LHCN-M2 (cell line): ENCODE measurements at regions not wholly inside any gene's neighbourhood (a gene's known extent, or its start where the extent isn't known, plus 50 kb on each side); places are given as distances from the start of the nearest gene placed in this dataset.

Experiments used
- DNase-seq: peaks from one replicate; pipeline ENCODE4 v3.0.0-alpha.2; 2012; ENCODE audit warnings: low read depth

DNA sequence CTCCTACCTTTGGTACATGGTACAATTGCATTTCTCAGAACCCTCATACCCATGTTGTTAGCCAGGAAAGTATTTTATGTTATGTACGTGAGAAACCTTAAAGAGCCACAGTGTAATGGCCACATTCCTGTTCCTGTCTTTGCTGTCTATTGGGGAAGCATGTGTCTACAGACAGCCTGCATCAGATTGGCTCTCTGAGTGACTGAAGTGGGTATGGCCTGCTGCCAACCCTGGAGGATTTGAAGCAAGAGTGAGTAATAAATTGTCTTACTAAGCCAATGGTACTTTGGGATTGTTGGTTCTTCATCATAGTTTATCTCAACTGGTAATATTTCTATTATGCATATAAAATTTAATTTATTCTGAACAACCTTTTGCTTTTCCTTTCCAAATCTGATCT, 574.1 kb downstream of the LMO7 start:
- peak; percentile 81 for DNase-seq

DNA sequence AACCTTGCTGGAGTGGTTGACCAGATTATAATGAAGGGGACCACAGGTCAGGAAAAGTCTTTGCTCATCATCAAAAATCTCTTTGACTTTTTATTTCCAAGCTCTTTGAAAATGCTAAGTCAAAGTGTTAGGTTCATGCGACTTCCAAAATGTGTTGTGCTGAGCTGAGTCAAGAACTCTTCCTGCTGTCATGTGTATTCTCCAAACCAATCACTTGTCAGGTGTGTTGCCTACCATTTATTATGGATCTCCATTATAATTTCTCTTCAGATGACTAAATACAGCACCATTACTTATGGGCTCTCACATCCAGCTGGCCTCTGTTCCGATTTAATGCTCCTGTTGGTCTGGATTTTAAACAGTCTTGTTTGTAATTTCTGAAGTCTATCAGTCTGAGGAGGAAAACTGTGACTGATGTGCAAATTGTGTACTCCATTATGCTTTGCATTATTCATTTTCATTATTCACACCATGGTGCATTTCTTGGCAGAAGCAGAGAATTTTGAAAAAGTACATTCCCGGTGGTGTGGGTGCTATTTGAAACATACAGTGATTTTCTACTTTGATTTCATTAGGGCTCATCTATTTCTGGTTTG, 562.5 kb downstream of the LMO7 start:
- no peak for DNase-seq

DNA sequence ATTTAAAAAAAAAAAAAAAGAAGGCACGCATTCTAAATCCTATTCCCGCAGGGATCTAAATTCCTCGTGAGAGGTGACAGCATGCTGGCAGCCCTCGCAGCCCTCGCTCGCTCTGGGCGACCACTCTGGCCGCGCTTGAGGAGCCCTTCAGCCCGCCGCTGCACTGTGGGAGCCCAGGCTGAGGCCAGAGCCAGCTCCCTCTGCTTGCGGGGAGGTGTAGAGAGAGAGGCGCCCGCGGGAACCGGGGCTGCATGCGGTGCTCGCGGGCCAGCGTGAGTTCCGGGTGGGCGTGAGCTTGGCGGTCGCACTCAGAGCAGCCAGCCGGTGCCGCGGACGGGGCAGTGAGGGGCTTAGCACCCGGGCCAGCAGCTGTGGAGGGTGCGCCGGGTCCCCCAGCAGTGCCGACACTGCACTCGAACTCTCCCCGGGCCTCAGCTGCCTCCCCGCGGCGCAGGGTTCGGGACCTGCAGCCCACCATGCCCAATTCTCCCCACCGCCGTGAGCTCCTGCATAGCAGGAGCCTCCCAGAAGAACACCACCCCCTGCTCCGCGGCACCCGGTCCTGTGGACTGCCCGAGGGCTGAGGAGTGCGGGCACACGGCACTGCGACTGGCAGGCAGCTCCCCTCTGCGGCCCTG, 553.9 kb downstream of the LMO7 start:
- DNase-seq: no peak

DNA sequence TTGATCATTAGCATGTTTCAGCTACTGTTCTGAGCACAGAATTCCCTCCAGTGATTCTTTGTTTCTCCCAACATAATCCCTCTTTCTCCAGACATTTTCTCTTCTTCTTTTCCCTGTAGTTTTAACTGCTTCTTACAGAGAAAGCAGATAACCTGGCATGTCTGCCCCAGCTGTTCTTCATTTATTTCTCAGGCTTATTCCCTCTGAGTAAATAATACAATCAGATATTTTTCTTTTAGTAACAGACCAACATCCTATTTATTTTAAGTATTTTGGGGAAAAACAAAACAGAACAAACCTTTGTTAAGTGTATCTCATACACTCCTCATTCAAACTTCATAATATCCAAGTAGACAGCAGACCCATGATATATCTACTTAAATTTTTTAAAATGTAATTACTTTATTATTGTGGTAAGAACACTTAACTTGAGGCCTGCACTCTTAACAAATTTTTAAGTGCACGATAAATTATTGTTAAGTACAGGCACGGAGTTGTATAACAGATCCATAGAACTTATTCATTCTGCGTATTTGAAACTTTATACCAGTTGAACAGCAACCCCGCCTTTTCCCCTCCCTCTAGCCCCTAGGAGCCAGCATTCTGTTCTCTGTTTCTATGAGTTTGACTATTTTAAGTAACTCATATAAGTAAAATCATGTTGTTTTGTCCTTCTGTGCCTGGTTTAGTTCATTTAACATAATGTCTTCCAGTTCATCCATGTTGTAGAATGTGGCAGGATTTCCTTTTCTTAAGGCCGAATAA, 540.0 kb downstream of the LMO7 start:
- no peak for DNase-seq

DNA sequence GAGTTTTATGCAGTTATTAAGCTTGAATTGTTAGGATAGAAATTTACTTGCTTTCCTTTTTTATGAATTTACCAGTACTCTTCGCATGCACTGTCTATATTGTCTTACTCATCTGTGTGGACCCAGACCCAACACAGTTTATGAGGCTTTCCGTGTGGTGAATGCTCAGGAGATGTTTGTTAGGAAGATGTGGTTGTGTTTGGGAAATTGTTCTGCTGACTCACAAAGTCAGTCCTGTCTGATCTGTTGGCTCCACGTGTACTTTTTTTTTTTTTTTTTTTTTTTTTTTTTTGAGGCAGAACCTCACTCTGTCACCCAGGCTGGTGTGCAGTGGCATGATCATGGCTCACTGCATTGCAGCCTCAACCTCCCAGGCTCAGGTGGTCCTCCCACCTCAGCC, 532.5 kb downstream of the LMO7 start:
- DNase-seq: no peak

DNA sequence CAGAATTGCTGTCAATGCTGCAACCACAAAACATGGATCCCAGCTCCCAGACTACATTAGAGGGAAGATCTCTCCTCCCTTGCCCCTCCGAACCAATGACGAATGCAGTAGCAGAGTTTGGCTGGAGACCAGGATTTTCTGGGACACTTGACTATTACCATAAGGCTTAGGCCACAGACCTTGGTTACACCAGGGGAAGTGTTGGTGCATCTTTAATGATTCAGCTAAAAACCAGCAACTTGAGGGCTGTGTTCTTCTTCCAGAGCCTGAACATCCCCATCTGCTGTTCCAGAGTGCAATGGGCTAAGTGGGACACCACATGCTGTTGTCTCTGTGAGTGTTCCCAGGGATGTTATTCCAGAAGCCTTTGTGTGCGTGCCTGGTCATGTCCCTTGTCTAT, 528.2 kb downstream of the LMO7 start:
- peak; percentile 28 for DNase-seq

DNA sequence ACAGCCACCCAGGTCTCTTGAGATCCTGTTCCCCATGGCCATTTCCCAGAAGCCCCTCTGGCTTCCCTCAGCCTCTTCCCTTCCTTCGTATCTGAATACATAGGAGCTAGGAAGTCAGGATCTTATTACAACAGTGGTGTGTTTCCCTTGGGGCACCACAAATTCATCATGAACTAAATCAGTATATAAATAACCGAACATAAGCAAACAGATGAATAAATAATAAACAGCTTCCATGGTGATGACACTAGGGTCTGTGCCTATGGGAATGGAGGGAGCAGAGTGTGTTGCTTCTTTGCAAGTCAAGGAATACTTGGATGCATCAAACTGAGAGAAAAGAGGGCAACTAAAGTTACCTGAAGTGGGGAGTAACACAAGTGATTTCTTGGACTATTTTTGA, 527.6 kb downstream of the LMO7 start:
- peak; percentile 17 for DNase-seq

DNA sequence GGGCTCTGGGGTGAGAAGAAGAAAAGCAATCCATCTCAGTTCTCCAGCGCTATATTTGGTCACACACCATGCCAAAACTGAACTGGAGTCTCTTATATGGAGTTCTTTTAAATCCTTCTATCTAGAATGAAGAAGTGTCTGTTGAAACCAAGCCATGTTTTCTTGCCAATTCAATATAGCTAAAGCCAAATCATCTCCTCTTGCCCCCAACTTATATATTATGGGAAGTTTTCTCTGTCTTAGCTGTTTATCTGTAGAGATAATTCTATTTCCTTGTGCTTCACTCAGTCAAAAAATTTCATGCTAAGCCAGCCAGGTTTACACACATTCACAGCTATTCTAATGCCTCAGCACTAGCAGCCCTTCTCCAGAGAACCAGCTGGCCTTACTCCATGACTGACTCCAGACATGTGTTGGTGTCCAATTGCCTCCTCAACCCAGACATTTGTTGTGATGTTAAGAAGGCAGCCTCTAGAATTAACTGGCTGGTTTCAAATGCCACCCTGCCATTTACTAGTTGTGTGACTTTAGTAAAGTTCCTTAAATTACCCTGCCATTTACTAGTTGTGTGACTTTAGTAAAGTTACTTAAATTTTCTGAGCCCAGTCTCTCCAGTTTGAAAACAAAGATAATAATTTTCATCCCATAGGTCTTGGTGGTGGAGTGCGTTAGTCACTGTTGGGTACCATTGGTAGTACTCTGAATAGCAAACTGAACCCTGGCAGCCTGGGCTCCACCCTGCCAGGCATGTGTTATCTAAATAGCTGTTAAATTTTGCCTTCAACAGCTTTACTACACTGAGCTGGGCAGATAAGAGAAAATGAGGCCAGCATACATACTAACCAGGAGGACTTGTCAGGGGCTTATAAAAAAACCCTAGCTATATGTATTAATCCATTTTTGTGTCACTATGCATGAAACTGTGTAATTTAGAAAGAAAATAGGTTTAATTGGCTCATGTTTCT, 525.1 kb downstream of the LMO7 start:
- DNase-seq: peak; percentile 34

DNA sequence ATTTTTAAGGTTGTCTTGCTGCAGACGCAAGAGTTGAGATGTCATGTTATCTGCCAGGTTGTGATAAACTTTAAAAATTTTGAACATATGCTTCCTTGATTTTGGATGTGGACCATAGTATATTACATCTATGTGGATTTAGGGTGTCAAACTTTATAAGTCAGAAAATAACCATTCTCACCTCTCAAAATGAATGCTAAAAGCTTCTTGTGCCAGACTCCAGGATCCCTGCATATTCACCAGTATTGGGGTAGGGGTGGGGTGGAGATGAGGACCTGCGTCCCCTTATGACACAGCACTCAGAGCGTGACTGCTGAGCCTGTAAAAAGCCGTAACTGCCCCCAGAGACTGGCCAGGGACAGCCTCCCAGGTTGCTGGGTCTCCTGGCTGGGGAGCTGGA, 524.4 kb downstream of the LMO7 start:
- DNase-seq: no peak

DNA sequence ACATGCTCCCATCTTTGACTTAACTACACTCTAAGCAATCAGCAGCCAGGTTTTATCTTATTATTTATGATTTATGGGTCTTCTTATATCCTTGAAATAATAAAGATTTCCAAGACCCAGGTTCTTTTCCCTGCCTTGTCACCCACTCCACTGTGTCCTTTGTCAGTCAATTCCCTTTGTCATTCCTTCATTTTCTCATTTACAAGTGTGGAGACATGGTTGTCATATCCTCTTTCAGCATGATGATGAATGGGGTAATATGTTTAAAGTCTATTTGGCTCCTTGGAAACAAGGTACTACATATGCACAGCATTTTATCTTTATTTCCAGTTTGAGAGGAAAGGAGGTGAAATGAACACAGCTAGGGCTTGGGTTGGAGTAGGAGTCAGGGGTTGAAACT, 521.8 kb downstream of the LMO7 start:
- no peak for DNase-seq

DNA sequence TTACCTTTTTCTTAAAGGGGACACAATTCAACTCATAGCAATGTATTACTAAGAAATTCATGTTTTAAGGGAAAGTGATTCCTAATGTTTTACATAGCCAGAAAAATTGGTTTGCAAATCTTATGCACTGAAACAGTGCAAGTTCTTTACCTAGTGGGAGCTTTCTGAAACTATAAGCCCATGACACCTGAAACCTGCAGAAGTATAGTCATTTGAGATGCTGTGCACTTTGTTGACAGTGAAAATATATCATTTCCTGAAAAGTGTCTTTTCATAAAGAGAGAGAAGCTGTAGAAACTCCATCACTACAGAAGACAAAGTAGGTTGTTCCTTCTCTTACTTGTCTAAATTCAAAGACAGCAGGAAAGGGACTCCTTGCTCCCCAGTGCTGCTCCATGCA, 517.1 kb downstream of the LMO7 start:
- no peak for DNase-seq

DNA sequence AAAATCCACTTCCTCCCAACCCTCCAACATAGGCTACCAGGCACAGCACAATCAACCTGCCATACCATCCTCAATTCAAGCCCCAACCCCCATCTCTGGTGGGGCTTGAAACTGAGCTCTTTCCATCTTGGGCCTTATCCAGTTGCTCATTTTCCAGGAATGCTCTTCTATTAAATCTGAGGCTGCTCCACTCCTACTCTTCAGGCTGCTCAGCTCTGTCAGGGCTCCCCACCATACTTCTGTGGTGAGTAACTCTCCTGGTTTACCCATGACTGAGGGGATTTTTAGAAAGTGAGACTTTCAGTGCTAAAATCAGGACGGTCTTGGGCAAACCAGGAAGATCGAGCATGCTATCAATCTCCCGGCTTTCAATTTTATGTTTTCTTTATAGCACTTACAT, 512.8 kb downstream of the LMO7 start:
- peak; percentile 82 for DNase-seq

DNA sequence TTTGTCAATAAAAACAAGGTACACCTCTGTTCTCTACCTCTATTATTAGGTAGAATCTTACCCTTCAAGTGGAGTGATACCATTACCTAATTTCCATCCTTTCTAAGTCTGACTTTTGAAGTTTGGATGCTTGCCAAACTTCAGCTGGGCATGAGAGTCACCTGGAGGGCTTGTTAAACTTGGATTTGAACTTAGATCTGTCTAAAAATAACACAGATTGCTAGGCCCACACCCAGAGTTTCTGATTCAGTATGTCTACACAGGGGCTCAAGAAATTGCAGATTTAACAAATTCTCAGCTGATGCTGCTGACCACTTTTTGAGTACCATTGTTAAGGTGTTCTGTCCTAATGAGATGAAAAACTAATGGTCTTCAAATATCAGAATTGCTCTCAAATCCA, 512.2 kb downstream of the LMO7 start:
- DNase-seq: no peak

DNA sequence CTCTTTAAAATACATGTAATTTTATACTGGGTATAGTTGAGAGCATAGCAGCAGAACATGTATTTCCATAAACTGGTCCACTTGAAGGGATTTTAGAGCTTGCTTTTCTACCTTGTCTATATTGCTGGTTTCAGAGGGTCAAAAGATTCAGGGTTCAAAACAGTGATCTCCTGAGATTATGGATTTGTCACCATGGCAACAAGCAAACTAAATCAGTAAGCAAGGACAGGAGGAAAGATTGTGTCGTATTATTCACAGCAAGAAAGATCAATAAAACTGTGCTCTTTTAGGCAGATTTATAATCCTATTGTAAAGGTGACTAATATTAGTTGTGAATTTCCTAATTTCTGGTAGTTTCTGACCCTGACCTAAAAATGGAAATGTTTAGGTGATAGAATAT, 496.4 kb downstream of the LMO7 start:
- DNase-seq: no peak

DNA sequence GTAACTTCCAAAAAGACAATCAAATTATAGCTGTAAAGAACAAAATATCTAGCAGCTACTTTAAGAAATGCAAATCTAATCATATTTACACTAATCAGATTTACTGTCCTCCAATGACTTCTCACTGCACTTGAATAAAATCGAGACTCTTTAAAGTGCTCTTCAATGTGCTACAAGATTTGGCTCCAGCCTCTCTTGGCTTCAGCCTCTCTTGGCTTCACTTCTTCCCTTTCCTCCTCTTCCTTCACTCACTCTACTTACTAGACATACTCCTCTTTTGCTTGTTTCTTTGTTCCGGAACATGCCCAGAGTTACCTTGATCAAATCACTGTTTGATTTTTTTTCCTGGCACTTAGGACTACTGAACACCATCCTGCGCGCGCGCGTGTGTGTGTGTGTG, 495.4 kb downstream of the LMO7 start:
- no peak for DNase-seq

DNA sequence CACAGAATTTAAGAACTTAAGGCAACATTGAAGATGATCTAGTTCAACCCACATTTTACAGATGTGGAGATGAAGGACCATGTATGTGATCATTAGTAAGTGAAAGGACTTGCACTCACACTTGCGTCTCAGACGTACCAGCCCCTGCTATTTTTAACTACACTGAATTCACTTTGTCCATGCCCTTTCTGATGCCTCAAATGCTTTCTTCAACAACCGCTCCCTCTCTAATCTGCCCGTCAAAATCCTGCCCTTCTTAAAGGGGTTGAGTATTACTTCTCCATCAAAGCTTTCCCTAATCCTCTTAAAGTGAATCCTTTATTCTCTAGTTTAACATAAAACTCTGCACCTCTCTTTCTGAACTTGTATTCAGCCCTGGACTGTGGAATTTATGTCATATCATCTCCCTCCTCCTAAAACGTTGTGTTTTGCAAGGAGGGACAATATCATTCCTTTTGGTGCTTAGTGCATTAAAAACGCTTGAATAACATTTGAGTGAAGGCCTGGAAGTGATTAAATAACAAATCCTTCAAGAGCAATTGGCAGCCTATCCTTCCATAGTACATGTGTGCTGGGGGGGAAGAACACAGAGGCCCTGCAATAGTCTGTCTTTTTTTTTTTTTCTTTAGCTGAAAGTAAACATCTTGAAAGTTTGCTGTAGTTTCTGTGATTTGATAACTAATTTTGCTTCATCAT, 493.3 kb downstream of the LMO7 start:
- DNase-seq: no peak

DNA sequence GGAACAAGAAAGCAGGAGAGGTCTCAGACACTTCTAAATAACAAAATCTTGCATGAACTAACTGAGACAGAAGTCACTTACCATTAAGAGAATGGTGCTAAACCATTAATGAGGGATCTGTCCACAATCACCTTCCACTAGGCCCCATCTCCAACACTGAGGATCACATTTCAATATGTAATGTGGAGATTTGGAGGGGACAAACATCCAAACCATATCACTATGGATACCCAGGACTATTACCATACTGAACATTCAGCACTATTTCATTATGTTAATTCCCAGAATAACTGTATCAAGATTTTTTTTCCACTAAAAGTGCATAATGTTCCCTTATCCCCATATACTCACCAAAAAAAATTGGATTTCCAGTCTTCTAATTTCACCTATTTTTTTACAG, 491.8 kb downstream of the LMO7 start:
- DNase-seq: no peak

DNA sequence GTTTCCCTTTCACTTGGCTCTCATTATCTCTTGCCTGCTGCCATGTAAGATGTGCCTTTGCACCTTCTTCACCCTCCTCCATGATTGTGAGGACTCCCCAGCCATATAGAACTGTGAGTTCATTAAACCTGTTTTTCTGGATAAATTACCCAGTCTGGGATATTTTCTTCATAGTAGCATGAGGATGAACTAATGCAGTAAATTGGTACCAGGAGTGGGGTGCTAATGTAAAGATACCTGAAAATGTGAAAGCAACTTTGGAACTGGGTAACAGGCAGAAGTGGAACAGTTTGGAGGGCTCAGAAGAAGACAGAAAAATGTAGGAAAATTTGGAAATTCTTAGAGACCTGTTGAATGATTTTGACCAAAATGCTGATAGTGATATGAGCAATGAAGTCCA, 487.4 kb downstream of the LMO7 start:
- no peak for DNase-seq

DNA sequence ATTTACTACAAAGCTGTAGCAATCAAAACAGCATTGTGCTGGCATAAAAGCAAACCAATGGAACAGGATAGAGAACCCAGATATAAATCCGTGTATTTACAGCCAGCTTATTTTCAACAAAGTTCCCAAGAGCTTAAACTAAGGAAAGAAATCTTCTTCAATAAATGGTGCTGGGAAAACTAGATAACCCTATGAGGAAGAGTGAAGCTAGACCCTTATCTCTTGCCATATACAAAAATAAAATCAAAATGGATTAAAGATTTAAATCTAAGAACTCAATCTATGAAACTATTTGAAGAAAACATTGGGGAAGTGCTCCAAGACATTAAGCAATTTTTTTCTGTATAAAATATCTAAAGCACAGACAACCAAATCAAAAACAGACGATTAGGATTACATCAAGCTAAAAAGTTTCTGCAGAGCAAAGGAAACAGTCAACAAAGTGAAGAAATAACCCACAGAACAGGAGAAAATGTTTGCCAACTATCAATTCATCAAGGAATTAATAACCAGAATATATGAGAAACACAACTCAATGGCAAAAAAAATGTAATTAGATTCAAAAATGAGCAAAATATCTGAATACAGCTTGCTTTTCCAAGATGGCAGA, 480.7 kb downstream of the LMO7 start:
- no peak for DNase-seq

DNA sequence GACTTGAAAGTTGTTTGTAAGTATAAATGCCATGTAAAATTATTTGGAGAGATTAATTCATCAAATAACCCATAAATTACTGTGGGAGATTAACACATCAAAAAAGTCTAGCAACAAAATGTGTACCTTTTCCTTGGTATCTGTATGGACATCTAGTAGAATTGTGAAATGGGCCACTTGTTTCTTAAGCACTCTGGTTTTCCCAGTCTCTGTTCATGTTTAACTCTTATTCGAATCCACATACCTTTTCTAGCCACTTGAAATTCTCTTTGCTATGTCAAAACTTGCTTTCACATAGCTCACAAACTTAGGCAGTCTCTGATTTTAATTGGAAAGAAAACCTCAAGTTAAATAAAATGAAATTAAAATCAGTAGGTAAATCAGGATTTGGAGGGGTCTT, 470.6 kb downstream of the LMO7 start:
- no peak for DNase-seq

DNA sequence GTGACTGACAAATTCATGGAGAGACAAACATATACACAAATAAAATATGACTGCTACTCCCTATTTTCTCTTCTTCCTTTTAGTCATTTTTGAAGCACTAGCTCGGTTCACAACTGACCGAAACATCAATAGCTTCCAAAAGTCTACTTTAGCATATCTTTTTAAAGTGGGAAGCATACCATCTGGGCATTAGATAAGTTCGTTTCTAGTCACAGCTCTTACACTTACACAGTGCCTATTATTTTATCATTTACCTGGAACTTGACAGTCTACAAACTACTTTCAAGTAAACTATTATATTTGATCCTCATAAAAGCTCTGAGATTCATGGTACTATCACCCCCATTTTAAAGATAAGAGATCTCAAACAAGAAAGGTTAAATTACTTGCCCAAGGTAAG, 458.5 kb downstream of the LMO7 start:
- no peak for DNase-seq
